Caco-2 (cell line): ENCODE measurements at regions not wholly inside any gene's neighbourhood (a gene's known extent, or its start where the extent isn't known, plus 50 kb on each side); places are given as distances from the start of the nearest gene placed in this dataset.

Source experiments
- BruUV-seq: library from RNA; stranded (reverse); fragments of 400-500 nt; replicated peaks from 2 replicates; lab custom pipeline; 2021; lab: Mats Ljungman, UMichigan
- CTCF ChIA-PET: fragments of 300-600 bp; sonication (Branson Sonifier 250); formaldehyde crosslinking; loops from one replicate; lab custom pipeline; 2022; ENCODE audit warnings: antibody characterized with exemption; lab: Charles Lee
- POLR2A ChIA-PET: fragments of 300-600 bp; sonication (Branson Sonifier 250); formaldehyde crosslinking; loops from one replicate; lab custom pipeline; 2022; ENCODE audit warnings: antibody characterized with exemption; lab: Charles Lee
- DNase-seq, 2 experiments: peaks; one replicate each; pipeline versions ENCODE4 v3.0.0 to v3.0.0-alpha.2; 2020 to 2022
- H3K27me3 ChIP-seq: replicated peaks from 2 replicates; pipeline ENCODE4 v1.6.0; 2011; ENCODE audit warnings: low read length; ENCODE audit not compliant: control insufficient read depth, insufficient read depth
- H3K36me3 ChIP-seq: 2 replicates; pipeline ENCODE4 v1.5.1; 2011; ENCODE audit warnings: low read length; ENCODE audit not compliant: control insufficient read depth, insufficient read depth
- H3K4me1 ChIP-seq: fragments of 250-450 bp; sonication (Bioruptor Pico); 2 replicates; pipeline ENCODE4 v1.5.1; 2020; ENCODE audit warnings: mild to moderate bottlenecking
- H3K4me3 ChIP-seq: 2 replicates; pipeline ENCODE4 v1.5.1; 2011; ENCODE audit warnings: low read depth, mild to moderate bottlenecking, control low read depth, low read length
- H3K9me3 ChIP-seq: fragments of 250-450 bp; sonication (Bioruptor Pico); 2 replicates; pipeline ENCODE4 v1.5.1; 2020; ENCODE audit warnings: mild to moderate bottlenecking, moderate library complexity
- H3K27ac Mint-ChIP-seq: one replicate; pipeline ENCODE4 v1.8.0; 2022; ENCODE audit warnings: mixed read lengths; ENCODE audit not compliant: unreplicated experiment
- H3K27me3 Mint-ChIP-seq: one replicate; pipeline ENCODE4 v1.8.0; 2022; ENCODE audit warnings: mixed read lengths; ENCODE audit not compliant: insufficient read depth, unreplicated experiment
- H3K36me3 Mint-ChIP-seq: one replicate; pipeline ENCODE4 v1.8.0; 2022; ENCODE audit warnings: mild to moderate bottlenecking, mixed read lengths; ENCODE audit not compliant: insufficient read depth, unreplicated experiment
- H3K4me1 Mint-ChIP-seq: one replicate; pipeline ENCODE4 v1.8.0; 2022; ENCODE audit warnings: low read depth, mixed read lengths; ENCODE audit not compliant: unreplicated experiment
- H3K4me3 Mint-ChIP-seq: one replicate; pipeline ENCODE4 v1.8.0; 2022; ENCODE audit warnings: mild to moderate bottlenecking, moderate library complexity, mixed read lengths; ENCODE audit not compliant: unreplicated experiment
- H3K9me3 Mint-ChIP-seq: one replicate; pipeline ENCODE4 v1.8.0; 2022; ENCODE audit warnings: mixed read lengths; ENCODE audit not compliant: unreplicated experiment
- intact Hi-C: fragments of 100-400 bp; cut with micrococcal nuclease; formaldehyde crosslinking; loops from one replicate; pipeline ENCODE4 v1.10.0; 2022; ENCODE audit not compliant: unreplicated experiment
- TF ChIP-seq, protein P1 (sequence below), 2 experiments: fragments of 200-600 bp in 1 of 2; IDR thresholded peaks; 1 replicate in 1 of 2; 2 replicates in 1 of 2; pipeline versions ENCODE4 v1.5.1 to v1.8.0; 2011 to 2022; ENCODE audit warnings: antibody characterized with exemption in 1 of 2, control low read depth in 1 of 2, inconsistent platforms in 1 of 2, low read depth in 1 of 2, low read length in 1 of 2, mild to moderate bottlenecking in 1 of 2, moderate library complexity in 1 of 2; ENCODE audit not compliant: insufficient read depth in 1 of 2, severe bottlenecking in 1 of 2, unreplicated experiment in 1 of 2

DNA sequence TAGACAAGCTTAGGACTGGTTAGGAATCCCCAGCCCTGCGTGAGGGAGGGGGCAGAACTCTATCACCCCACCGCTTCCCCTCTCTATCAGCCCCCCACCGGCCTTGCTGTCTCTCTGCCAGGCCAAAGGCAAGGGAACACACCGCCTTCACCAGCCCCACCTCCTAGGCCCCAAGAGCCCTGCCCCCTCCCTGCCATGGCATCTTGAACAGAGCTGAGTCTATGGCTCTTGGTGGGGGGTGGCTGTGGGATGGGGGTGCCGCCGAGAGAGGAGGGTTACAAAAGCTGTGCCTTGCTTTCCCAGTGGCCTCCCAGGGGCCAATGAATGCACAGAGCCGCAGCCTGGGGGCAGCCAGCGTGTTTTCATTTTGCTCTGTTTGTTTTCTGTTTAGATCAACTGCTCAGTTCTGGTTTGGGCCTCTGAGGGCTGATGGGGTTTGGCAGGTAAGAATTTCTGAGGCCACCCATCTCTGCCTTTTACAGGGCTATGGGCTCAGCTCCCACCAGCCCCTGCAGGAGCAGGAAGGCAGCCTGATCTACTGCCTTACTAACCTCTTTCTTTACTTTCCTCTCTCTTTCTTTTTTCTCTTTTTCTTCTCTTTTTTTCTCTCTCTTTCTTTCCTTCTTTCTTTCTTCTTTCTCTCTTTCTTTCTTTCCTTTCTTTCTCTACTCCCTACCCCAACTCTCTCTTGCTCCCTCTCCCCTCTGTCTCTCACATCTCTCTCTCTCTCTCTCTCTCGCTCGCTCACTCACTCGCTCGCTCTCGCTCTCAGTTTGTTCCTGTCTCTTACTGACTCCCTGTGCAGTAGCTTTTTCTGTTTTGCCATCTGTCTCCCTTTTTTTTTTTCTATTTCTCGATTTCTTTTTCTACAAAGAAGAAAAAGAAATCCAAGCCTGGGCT lies 128.3 kb downstream of the PJA1 start:
- no peaks in the 10 kb centered on the region for H3K27me3 ChIP-seq
- no peak overlapping the region for H3K27ac Mint-ChIP-seq
- no peak overlapping the region for H3K4me3 ChIP-seq
- H3K36me3 ChIP-seq = no peaks in the 10 kb centered on the region
- H3K4me3 Mint-ChIP-seq = no peak overlapping the region
- TF ChIP-seq, protein P1, sequence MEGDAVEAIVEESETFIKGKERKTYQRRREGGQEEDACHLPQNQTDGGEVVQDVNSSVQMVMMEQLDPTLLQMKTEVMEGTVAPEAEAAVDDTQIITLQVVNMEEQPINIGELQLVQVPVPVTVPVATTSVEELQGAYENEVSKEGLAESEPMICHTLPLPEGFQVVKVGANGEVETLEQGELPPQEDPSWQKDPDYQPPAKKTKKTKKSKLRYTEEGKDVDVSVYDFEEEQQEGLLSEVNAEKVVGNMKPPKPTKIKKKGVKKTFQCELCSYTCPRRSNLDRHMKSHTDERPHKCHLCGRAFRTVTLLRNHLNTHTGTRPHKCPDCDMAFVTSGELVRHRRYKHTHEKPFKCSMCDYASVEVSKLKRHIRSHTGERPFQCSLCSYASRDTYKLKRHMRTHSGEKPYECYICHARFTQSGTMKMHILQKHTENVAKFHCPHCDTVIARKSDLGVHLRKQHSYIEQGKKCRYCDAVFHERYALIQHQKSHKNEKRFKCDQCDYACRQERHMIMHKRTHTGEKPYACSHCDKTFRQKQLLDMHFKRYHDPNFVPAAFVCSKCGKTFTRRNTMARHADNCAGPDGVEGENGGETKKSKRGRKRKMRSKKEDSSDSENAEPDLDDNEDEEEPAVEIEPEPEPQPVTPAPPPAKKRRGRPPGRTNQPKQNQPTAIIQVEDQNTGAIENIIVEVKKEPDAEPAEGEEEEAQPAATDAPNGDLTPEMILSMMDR (IDR thresholded peaks at IDR 0.05; ENCODE audit: insufficient read depth in 1 of 2, low read depth in 1 of 2, low read length in 1 of 2, severe bottlenecking in 1 of 2, unreplicated experiment in 1 of 2) = no peak
- H3K27me3 Mint-ChIP-seq = no peaks in the 10 kb centered on the region
- no peaks in the 10 kb centered on the region for H3K36me3 Mint-ChIP-seq
- no peaks in the 10 kb centered on the region for H3K4me1 ChIP-seq
- no peaks in the 10 kb centered on the region for H3K9me3 ChIP-seq
- H3K9me3 Mint-ChIP-seq = no peaks in the 10 kb centered on the region
- intact Hi-C loops = no loop called here
- no peaks in the 10 kb centered on the region for H3K4me1 Mint-ChIP-seq
- BruUV-seq = no TSS peak
- CTCF ChIA-PET = no interaction called here
- no peak for DNase-seq
- POLR2A ChIA-PET = no interaction called here

DNA sequence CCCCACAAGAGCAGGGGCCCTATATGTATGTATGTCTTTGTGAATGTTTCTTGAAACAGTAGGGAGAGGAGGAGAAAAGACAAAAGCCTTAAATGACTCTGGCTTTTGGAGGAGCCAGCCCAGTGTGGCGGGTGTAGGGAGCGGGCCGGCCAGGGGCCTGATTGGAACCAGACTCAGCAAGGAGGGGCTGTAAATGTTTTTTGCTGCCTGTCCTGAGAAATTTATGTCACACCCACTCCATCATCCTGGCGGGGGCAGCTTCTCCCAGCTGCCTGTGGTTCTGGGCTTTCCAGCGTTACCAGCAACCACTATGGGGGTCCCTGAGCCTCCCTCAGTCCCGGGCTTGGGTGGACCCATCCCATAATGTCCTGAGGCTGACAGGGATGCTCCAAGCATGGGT lies 130.8 kb downstream of the PJA1 start:
- DNase-seq = no peak
- POLR2A ChIA-PET = no interaction called here
- TF ChIP-seq, protein P1 (IDR thresholded peaks at IDR 0.05; ENCODE audit: insufficient read depth in 1 of 2, low read depth in 1 of 2, low read length in 1 of 2, severe bottlenecking in 1 of 2, unreplicated experiment in 1 of 2) = no peak
- H3K9me3 Mint-ChIP-seq = no peaks in the 10 kb centered on the region
- no peaks in the 10 kb centered on the region for H3K36me3 Mint-ChIP-seq
- H3K9me3 ChIP-seq = no peaks in the 10 kb centered on the region
- no peaks in the 10 kb centered on the region for H3K36me3 ChIP-seq
- no peaks in the 10 kb centered on the region for H3K4me1 ChIP-seq
- no peaks in the 10 kb centered on the region for H3K4me1 Mint-ChIP-seq
- H3K4me3 ChIP-seq = no peak overlapping the region
- intact Hi-C loops = no loop called here
- no peak overlapping the region for H3K27ac Mint-ChIP-seq
- no peaks in the 10 kb centered on the region for H3K27me3 Mint-ChIP-seq
- CTCF ChIA-PET = no interaction called here
- H3K27me3 ChIP-seq = no peaks in the 10 kb centered on the region
- BruUV-seq = no TSS peak
- no peak overlapping the region for H3K4me3 Mint-ChIP-seq

DNA sequence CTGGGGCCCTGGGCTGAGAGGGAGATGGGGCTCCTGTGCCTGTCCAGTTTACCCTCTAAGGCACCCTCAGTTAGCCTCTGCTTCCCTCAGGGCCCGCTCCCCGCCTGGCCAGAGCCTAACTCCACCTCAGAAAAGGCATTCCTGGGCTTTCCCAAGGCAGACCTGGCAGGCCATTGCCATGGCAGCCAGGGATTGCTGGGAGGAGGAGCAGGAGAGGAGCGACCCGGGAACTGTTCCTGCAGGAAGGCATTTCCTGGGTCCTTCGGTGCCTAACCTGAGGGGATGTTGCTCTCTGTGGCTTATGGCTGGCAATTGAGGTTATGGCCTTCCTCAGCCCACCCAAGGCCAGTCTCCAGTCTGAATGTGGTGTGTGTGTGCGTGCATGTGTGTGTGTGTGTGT lies 131.3 kb downstream of the PJA1 start:
- CTCF ChIA-PET = no interaction called here
- TF ChIP-seq, protein P1 (IDR thresholded peaks at IDR 0.05; ENCODE audit: insufficient read depth in 1 of 2, low read depth in 1 of 2, low read length in 1 of 2, severe bottlenecking in 1 of 2, unreplicated experiment in 1 of 2) = no peak
- H3K4me3 Mint-ChIP-seq = no peak overlapping the region
- H3K9me3 Mint-ChIP-seq = no peaks in the 10 kb centered on the region
- no peaks in the 10 kb centered on the region for H3K36me3 Mint-ChIP-seq
- H3K4me1 Mint-ChIP-seq = no peaks in the 10 kb centered on the region
- POLR2A ChIA-PET = no interaction called here
- H3K4me1 ChIP-seq = no peaks in the 10 kb centered on the region
- H3K36me3 ChIP-seq = no peaks in the 10 kb centered on the region
- no peak overlapping the region for H3K27ac Mint-ChIP-seq
- H3K27me3 Mint-ChIP-seq = no peaks in the 10 kb centered on the region
- DNase-seq = no peak
- H3K27me3 ChIP-seq = no peaks in the 10 kb centered on the region
- BruUV-seq = no TSS peak
- intact Hi-C loops = no loop called here
- no peaks in the 10 kb centered on the region for H3K9me3 ChIP-seq
- H3K4me3 ChIP-seq = no peak overlapping the region
